ENCODE measurements at regions not wholly inside any gene's neighbourhood (a gene's known extent, or its start where the extent isn't known, plus 50 kb on each side); places are given as distances from the start of the nearest gene placed in this dataset.

- no peak for FAIRE-seq
- Histone ChIP-seq H3K79me2 (ENCODE audit: control insufficient read depth, insufficient read depth, low read length) (no peaks in the 10 kb centered on the region), H3K4me2 (ENCODE audit: control insufficient read depth, insufficient read depth) (no peak overlapping the region), H3K4me3 (no peak overlapping the region), H4K20me1 (ENCODE audit: control insufficient read depth, insufficient read depth) (no peaks in the 10 kb centered on the region), H3K36me3 (ENCODE audit: control insufficient read depth in 2 of 2, insufficient read depth in 2 of 2, low read length in 1 of 2) (no peaks in the 10 kb centered on the region), H3K27me3 (replicated peaks in 1 of 2; ENCODE audit: control insufficient read depth in 2 of 2, insufficient read depth in 2 of 2, low read length in 1 of 2) (peaks cover 0 to 2% of the 10 kb centered on the region in 2 experiments; a peak in 2 of 4 replicates), H3K4me1 (ENCODE audit: control insufficient read depth, insufficient read depth, low read length) (no peaks in the 10 kb centered on the region), H3K9me3 (replicated peaks; ENCODE audit: control insufficient read depth, insufficient read depth, low read length) (no peaks in the 10 kb centered on the region), H2AFZ (ENCODE audit: control insufficient read depth, low read depth, low read length) (no peak overlapping the region), H3K27ac (ENCODE audit: control insufficient read depth, insufficient read depth) (no peak overlapping the region), H3K9ac (ENCODE audit: control insufficient read depth, insufficient read depth, low read length) (no peak overlapping the region)
- RAD21 ChIA-PET (ENCODE audit: unreplicated experiment): no interaction called here
- BruUV-seq (replicated peaks): no TSS peak
- WGBS (ENCODE audit: insufficient coverage, insufficient replicate concordance, low lambda C conversion rate, missing lambda C conversion rate): 56% methylated on average over 9 of the region's 9 CpGs
- CTCF ChIA-PET: no interaction called here
- no peak for DNase-seq (ENCODE audit: low read depth, low spot score)
- SMC1A ChIA-PET (ENCODE audit: uncharacterized antibody, unreplicated experiment): interaction anchor here (0.9 kb wide), 1 partner anchor 351 kb away, joined by 3 read pairs; no protein-coding TSS in a partner anchor
- POLR2A ChIA-PET: no interaction called here
- intact Hi-C loops (cut with micrococcal nuclease; ENCODE audit: unreplicated experiment) (no loop called here), in situ Hi-C loops (cut with MboI) (no loop called here)
- ATAC-seq: no peak
- no peak for TF ChIP-seq USF2 (IDR thresholded peaks at IDR 0.05; ENCODE audit: borderline replicate concordance, low read depth, low read length)
- TF ChIP-seq ZBTB11 (CRISPR knock-in tag; IDR thresholded peaks at IDR 0.05): no peak
- TF ChIP-seq RELB (IDR thresholded peaks at IDR 0.05; ENCODE audit: low read depth): no peak
- TF ChIP-seq MYC (IDR thresholded peaks at IDR 0.05; ENCODE audit: insufficient read depth, insufficient read length, insufficient replicate concordance, low read length, severe bottlenecking): no peak
- TF ChIP-seq ATF3 (IDR thresholded peaks at IDR 0.05; ENCODE audit: borderline replicate concordance, extremely low read depth, low read depth, low read length): no peak
- no peak for TF ChIP-seq SRF (IDR thresholded peaks at IDR 0.05; ENCODE audit: low read depth in 2 of 2, low read length in 2 of 2)
Measured at GRCh38 chr6:3616565-3617176, 134.8 kb downstream of the PXDC1 start.

All from GM12878 (cell line).